ENCODE measurements at regions not wholly inside any gene's neighbourhood (a gene's known extent, or its start where the extent isn't known, plus 50 kb on each side); places are given as distances from the start of the nearest gene placed in this dataset.
A peak's percentile ranks its signal among the peaks of the same experiment; 100 is the strongest.

- TF ChIP-seq HBP1 (CRISPR knock-in tag; IDR thresholded peaks at IDR 0.05; ENCODE audit: low read depth) (no peak), ZNF18 (CRISPR knock-in tag; IDR thresholded peaks at IDR 0.05; ENCODE audit: insufficient replicate concordance) (no peak), THYN1 (CRISPR knock-in tag; IDR thresholded peaks at IDR 0.05; ENCODE audit: borderline replicate concordance, low read depth) (no peak), MTF1 (CRISPR knock-in tag; IDR thresholded peaks at IDR 0.05) (no peak), AGO1 (IDR thresholded peaks at IDR 0.05; ENCODE audit: low read depth, low read length, poor library complexity, severe bottlenecking) (no peak), ZNF333 (CRISPR knock-in tag; IDR thresholded peaks at IDR 0.05; ENCODE audit: borderline replicate concordance) (0 out of 2 replicates have a peak, but pooled peaks have one; percentile 88), THAP11 (CRISPR knock-in tag; IDR thresholded peaks at IDR 0.05) (no peak), ZEB1 (IDR thresholded peaks at IDR 0.05; ENCODE audit: insufficient replicate concordance, low read depth) (no peak), PRPF4 (IDR thresholded peaks at IDR 0.05; ENCODE audit: low read depth, low read length, poor library complexity, severe bottlenecking) (no peak), NFE2 (CRISPR knock-in tag; IDR thresholded peaks at IDR 0.05) (no peak), THAP7 (CRISPR knock-in tag; IDR thresholded peaks at IDR 0.05) (peak; percentile 83), ZNF776 (CRISPR knock-in tag; IDR thresholded peaks at IDR 0.05) (no peak), KDM2A (CRISPR knock-in tag; IDR thresholded peaks at IDR 0.05; ENCODE audit: borderline replicate concordance, low read depth) (peak; percentile 13; the same call in 1 of the 2 replicates), SMC3 (IDR thresholded peaks at IDR 0.05; ENCODE audit: low read length) (0 out of 2 replicates have a peak, but pooled peaks have one; percentile 11), TCF12 (IDR thresholded peaks at IDR 0.05) (no peak), TCF12 (CRISPR knock-in tag; IDR thresholded peaks at IDR 0.05) (no peak), ZNF441 (CRISPR knock-in tag; IDR thresholded peaks at IDR 0.05; ENCODE audit: borderline replicate concordance) (no peak), MXI1 (IDR thresholded peaks at IDR 0.05; ENCODE audit: borderline replicate concordance, low read depth, low read length) (no peak), GABPA (IDR thresholded peaks at IDR 0.05; ENCODE audit: low read depth, low read length) (no peak), GABPA (CRISPR knock-in tag; IDR thresholded peaks at IDR 0.05; ENCODE audit: low read depth) (peak; percentile 81), ETV6 (CRISPR knock-in tag; conservative IDR thresholded peaks at IDR 0.05) (no peak), NCOA2 (CRISPR knock-in tag; IDR thresholded peaks at IDR 0.05) (peak; percentile 36; the same call in 1 of the 2 replicates), NCOA1 (CRISPR knock-in tag; IDR thresholded peaks at IDR 0.05) (no peak), ZNF10 (CRISPR knock-in tag; IDR thresholded peaks at IDR 0.05; ENCODE audit: borderline replicate concordance, low read depth) (no peak), XRCC5 (optimal IDR thresholded peaks at IDR 0.05; ENCODE audit: low read length) (no peak), MXD3 (CRISPR knock-in tag; IDR thresholded peaks at IDR 0.05) (no peak), ZNF282 (IDR thresholded peaks at IDR 0.05; ENCODE audit: partially characterized antibody) (no peak), PHF5A (CRISPR knock-in tag; IDR thresholded peaks at IDR 0.05; ENCODE audit: low read depth, unreplicated experiment) (no peak), ZBTB20 (CRISPR knock-in tag; IDR thresholded peaks at IDR 0.05; ENCODE audit: borderline replicate concordance, low read depth) (no peak)
Measured at GRCh38 chr20:6697228-6697972, 70.1 kb upstream of the BMP2 start (continued).
